MM.1S (cell line): ENCODE measurements at regions not wholly inside any gene's neighbourhood (a gene's known extent, or its start where the extent isn't known, plus 50 kb on each side); places are given as distances from the start of the nearest gene placed in this dataset.
"Not testable (repeated sequence)": the region's sequence is repeated elsewhere in the genome, so short reads cannot be mapped to it uniquely, and the experiment has no call there.

ENCODE experiments used
- EZH2 ChIP-seq: fragments of 300-600 bp; sonication (generic); optimal IDR thresholded peaks from 2 replicates; pipeline ENCODE3; 2017; ENCODE audit warnings: low read depth, mild to moderate bottlenecking, antibody characterized with exemption, low read length, mixed read lengths
- EZH2phosphoT487 ChIP-seq: fragments of 300-600 bp; sonication (generic); IDR thresholded peaks from 2 replicates; pipeline ENCODE4 v1.6.1; 2018; ENCODE audit warnings: antibody characterized with exemption, low read length
- TF ChIP-seq, protein P1 (sequence below): fragments of 300-600 bp; sonication (generic); IDR thresholded peaks from 2 replicates; pipeline ENCODE4 v1.5.1; 2016; ENCODE audit warnings: antibody characterized with exemption, low read length, mixed read lengths

GRCh38 chr14:34139160-34140121 is 188.6 kb upstream of the EGLN3 start:
- TF ChIP-seq, protein P1, sequence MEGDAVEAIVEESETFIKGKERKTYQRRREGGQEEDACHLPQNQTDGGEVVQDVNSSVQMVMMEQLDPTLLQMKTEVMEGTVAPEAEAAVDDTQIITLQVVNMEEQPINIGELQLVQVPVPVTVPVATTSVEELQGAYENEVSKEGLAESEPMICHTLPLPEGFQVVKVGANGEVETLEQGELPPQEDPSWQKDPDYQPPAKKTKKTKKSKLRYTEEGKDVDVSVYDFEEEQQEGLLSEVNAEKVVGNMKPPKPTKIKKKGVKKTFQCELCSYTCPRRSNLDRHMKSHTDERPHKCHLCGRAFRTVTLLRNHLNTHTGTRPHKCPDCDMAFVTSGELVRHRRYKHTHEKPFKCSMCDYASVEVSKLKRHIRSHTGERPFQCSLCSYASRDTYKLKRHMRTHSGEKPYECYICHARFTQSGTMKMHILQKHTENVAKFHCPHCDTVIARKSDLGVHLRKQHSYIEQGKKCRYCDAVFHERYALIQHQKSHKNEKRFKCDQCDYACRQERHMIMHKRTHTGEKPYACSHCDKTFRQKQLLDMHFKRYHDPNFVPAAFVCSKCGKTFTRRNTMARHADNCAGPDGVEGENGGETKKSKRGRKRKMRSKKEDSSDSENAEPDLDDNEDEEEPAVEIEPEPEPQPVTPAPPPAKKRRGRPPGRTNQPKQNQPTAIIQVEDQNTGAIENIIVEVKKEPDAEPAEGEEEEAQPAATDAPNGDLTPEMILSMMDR = not testable (repeated sequence)
- not testable (repeated sequence) for TF ChIP-seq EZH2phosphoT487, EZH2
